GM18498 (cell line): ENCODE measurements at regions not wholly inside any gene's neighbourhood (a gene's known extent, or its start where the extent isn't known, plus 50 kb on each side); places are given as distances from the start of the nearest gene placed in this dataset.

Source experiments
- ATAC-seq: cut with Tn5 transposase; IDR thresholded peaks from one replicate; pipeline ENCODE4 v1.9.1; 2021; ENCODE audit warnings: mild to moderate bottlenecking, moderate library complexity; ENCODE audit not compliant: unreplicated experiment

DNA sequence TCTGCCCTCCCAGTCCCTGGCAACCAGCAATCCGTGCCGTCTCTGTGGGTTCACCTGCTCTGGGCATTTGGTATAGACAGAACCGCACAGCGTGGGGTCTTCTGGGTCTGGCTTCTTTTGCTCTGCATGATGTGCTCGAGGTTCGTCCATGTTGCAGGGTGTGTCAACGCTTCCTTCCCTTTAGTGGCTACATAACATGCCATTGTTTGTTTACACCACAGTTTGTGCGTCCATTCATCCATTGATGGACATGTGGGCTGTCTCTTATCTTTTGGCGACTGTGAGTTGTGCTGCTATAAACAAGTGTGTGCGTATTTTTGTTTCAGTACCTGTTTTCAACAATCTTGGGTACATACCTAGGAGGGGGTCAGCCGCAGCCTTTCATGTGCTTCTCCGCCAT lies 149.5 kb upstream of the RPS6KA2 start:
- ATAC-seq = no peak

DNA sequence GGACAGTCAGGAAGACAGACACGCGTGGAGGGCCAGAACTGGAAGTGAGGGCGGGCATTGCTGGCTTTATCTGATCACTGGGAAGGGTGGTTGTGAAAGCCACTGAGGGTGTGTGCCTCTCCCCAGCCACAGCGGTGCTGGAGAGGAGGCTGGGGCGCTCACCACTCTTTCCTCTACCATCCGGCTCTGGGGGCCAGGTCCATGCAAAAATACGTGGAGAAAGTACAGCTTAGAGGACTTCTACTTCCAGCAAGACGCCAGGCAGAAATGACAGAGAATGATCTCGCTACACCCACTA lies 148.8 kb upstream of the RPS6KA2 start:
- no peak for ATAC-seq

DNA sequence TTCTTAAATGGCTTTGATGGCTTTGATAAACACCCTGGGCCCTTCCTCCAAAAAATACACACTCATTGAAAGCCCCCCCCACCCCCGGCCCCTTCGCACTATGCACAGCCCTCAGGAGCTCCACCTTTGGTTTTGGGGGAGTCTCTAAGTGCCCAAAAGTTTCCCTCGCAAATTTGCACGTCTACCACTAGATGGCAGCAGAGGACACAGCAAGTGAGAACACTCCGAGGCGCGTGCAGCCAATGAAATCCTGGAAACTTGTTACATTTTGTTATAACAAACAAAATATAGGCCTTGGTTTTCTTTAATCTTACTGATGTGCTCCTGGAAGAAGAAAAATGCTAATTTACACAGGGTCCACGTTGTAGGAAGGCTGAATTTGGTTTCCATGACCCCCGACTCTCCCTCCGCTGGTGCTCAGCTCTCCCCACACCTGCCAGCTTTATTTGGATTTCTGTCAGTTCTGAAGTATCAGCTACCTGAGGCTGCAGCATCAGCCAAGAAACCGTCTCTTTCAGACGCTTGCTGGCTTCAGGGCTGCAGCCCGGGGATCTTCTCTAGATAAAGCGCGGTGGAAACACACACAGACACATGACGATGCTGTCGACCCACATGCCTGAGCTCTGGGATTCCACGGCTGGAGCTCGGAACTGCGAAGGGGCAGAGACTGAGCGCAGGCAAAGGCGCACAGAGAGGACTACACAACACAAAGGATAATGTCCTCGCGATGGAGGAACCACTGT lies 148.3 kb upstream of the RPS6KA2 start:
- ATAC-seq = peak; percentile 51

DNA sequence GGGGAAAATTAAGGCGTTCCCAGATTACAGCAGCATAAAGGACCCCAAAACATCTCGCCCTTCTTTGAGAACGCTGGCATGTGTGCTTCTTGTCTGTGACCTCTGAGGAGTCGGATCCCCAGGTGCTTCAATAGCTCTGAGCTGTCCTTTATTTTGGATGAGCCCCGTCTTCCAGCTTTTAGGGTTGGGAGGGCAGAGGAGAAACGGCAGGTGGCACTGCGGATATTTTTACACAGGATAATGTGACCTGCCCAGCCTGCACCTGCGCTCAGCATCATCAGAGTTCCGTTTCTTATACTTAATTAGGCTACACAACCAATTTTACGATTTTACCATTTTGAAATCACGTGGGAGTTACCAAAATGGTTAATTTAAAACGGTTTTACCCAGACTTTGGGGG lies 147.7 kb upstream of the RPS6KA2 start:
- no peak for ATAC-seq

DNA sequence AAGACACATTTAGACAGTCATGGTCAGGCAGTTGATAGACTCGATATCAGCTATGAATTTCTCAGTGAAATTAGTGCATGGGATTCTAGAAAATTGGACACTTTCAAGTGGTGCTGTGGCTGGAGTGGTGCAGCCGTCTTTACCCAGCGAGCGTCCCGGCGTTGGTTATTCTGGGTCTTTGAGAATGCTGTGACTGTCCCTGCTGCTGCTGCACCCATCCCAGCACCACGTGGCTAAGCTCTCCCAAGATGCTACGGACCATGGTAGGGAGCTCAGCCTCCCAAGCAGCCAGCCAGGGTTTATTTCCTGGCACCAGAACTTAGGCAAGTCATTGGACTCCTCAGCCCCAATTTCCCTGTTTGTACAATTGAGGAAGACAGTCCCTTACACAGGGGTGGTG lies 147.2 kb upstream of the RPS6KA2 start:
- no peak for ATAC-seq

DNA sequence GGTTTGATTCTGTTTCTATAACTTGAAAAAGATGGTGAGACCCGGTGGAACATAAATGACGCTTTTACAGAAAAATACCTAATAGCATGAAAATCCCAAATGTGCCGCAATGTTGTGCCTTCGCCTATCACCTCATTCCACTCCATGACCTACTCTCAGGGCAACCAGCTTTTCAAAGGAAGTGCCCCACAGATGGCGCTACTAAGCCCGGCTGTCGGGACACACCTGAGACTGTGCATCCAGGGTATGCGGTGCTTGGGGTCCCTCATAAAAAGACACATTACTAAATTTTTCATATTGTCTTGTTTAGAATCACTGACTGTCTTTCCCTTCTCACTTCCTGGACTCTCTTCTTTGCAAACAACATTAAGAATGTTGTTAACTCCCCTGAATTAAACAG lies 145.5 kb upstream of the RPS6KA2 start:
- no peak for ATAC-seq

DNA sequence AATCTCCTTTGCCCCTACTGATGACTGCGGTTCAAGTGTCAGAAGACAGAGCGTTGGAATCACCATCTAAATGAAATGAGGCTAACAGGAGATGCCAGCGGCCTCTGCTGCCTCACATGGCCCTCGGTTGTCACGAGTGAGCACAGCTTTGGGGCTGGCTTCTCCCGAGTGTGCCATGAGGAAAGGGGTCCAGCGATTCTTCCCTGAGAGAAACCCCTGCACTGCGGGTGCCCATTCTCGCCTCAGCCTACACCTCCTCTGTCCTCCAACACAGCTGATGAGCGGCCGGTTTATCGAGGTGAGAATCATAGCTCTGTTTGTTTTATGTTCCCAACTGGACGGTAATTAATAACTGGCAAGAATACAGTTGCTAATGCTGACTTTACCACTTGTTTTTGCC lies 144.7 kb upstream of the RPS6KA2 start:
- no peak for ATAC-seq

DNA sequence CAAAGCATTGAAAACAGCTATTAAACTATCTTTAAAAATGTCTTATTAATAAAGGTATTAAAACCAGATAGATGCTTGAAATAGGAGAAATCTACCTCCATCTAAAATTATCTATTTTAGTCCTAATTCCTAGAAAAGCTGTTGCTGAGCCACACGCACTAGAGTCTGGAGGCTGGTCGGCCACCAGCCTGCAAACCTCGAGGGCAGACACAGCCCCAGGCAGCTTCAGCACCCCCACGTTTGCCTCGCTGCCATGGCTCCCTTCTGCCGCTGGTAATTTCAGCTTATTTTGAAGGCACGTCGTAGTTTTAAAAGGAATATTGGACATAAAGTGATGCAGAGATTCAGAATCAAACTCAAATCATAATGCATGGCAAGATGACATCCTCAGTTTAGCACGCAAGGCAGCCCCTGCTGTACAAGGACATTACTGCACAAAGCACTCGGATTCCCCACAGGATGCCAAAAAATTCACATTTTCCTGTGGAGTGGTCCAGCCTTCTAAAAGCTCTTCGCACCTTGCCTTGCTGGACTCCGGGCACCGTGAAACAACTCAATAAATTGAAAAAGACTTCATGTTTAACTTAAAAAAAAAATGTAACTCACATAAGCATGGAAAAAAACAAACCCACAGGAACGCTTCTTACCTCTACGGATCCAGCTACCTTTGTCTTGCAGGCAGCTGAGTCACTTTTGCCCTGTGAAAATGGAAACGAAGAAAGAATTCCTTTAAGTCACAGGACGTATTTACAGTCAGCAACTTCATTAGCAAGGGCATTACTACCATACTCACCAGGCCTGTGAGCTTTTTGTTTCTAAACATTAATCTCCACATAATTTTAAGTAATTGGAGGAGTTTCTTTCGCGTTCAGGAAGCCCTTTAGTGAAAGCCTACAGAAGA lies 143.4 kb upstream of the RPS6KA2 start:
- no peak for ATAC-seq

DNA sequence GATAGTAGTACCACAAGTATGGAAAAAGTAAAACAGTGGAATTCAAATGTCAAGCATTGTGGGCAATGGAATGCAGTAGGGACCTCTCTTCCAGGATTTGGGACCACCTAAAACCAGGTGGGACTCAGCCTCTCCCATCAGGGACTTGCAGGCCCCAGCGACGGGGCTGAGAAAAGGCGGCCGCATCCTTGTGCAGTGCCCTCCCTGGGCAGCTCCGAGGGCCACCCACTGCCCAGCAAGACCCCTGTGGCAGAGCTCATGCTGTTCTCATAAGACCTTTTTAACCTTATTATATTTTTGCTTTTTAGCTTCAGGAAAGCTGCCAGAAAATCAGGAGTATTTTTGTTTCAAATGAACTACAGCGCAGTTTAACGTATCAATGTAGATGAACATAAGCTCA lies 142.6 kb upstream of the RPS6KA2 start:
- no peak for ATAC-seq

DNA sequence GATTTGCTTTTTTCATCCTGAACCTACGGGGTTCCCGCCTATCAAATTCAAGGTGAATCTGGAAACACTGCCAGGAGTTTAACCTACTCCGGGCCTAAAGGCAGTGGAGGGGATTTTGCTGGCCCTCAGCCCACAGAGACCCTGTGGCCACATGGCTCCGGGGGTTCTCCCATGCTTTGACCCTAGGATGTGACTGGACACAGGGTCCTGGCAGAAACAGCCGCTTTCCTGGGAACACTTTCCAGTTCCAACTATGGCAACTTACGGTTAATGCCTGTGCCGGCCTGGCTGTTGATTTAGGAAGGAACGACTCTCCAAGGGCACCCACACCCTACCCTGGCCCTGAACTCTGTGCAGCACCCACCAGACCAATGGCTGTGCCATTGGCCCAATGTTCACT lies 141.7 kb upstream of the RPS6KA2 start:
- no peak for ATAC-seq

DNA sequence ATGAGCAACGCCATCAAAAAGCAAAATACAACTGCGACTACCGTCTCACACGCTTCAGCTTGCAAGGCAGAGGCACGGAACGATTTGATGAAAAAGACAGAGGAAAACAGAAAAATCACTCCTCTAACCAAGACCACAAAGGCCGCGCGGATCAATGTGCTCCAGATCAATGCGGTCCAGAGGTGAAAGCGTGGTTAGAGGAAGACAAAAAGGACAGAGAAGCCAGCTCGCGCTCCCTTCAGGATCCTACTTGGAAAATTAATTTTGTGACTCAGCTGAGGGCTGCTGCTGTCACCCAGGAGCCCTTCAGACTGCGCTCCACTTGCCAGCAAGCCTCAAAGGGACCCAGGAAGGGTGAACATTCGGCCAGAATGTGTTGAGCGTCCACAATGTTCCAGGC lies 140.2 kb upstream of the RPS6KA2 start:
- no peak for ATAC-seq

DNA sequence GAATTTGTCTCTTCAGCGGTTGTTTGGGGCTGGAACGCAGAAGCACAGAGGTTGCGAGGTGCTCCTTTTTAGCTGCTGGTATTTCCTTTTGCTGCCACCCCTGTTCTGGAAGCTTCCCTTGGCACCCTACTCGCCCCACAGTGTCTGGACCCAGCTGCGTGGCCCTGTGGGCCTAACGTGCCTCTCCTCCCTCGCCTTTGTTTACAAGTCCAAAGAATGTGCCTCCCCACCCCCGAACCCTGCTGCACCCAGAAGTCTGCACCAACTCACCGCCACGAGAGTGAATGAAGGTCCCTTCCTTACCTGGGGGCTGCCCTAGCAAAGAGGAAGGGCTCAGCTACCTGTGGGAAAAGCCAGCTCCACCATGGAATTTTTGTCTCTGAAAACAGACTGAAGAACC lies 139.7 kb upstream of the RPS6KA2 start:
- no peak for ATAC-seq

DNA sequence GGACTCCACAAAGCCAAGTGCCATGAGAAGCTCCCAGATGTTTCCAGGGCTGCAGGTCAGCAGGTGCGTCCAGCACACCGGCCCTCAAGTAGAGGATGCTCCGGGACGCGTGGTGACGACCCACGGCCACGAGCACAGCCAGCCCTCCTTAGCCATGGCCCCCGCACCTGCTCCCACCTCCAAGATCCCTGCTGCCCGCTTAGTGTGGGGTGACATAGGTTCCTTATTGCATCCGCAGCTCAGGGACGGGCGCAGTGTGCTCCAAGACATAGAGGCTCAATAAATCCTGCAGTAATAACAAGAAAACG lies 138.1 kb upstream of the RPS6KA2 start:
- no peak for ATAC-seq

DNA sequence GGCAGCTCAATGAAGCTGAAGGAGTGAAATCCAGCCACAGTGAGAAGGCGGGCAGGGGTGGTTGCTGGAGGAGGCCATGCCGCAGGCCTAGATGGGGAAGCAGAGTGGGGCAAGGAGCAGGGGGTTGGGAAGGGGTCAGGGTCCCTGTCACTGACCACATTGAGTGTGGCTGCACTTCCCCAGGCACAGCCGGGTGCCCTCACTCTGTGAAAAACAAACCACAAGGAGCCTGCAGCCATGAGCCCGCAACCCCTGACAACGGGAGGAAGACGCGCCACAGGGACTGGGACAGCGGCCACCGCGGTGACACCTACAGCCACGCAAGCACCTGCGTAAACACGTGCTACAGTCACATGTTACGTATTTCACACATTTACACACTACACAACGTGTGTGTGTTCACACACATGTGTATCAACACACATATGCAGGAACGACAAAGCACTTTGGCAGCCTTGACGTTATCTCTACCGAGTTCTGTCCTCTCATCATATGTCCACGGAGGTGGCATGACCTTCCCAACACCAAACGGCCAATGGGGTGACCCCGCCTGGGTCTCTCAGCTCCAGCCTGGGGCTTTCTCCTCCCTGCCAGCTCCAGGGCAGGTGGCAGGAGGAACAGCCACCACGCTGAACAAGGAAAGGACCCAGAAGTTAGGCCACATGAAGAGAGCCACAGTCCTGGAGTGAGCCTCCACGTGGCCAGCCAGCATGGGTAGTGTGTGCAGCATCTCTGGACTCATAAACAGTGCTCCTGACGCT lies 137.6 kb upstream of the RPS6KA2 start:
- no peak for ATAC-seq

DNA sequence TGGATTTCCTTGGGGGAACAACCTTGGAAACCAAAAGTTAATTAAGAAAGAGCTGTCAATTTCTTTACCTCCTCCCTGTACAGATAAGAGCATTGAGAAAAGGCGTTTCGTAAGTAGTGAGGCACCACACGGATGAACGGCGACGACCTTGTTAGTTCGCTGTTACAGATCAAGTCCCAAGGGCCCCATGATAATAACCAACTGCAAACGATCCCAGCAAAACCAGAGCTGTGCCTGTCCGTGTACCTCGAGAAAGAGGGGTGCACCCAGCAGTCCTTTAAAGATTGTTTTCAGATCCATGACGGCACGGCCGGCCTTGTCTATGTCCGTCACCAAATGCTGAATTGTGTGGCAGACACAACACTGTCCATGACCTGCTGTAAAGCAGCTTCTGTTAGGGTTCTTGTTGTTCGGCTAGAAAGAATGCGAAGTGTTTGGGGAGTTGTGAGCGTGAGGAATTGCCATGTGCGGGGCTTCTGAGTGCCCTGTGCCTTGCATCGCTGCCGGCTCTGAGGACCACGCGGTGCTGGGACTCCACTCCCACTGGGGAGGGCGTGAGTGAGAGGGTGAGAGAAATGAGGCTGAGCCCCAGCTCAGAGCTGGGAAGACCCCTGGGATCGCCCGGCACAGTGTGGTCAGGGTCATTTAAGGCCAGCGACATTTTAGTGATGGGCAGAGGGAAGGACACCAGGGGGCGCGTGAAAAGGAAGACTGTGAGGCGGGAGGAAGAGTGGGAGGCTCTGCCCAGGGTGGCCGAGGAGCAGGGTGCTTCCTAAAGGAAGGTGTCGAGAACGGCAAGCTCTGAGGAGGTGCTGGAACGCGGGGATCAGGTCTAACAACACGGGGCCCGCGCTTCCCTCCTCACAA lies 136.8 kb upstream of the RPS6KA2 start:
- ATAC-seq = no peak

DNA sequence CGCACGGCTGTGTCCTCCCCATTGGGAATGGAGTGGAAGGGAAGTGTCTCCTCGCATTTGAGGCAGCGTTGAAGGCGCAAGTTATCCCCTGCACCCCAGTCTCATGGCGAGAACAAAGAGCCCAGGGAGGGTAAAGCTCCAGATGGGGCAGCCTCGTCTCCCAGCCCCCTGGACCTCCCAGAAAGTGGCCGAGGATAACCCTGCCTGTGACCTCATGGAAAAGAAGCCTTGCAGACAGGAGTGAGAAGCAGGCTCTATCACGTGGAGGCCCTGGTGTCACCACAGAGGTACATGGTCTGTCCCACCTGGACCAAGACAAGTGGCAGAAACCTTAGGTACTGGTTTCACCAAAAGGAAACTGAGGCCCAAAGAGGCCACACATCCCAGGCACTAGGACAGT lies 134.8 kb upstream of the RPS6KA2 start:
- ATAC-seq = no peak

DNA sequence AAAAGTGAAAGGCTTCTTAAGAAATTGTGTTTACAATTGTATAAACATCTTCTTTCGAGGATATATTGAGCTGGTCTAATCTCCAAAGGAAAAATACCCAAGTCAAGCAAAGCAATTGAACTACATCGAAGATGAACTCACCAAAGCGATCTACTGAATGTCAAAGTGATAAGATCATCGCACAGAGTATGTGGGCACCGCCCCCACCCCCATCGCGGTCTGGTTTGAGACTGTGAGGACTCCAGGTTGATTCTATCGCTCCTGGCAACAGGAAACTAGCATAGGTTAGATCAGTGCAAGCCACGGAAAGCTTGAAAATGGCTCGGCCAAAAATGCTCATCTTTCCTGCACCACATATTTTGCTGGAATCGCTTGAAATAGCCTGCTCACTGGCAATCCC lies 133.2 kb upstream of the RPS6KA2 start:
- no peak for ATAC-seq

DNA sequence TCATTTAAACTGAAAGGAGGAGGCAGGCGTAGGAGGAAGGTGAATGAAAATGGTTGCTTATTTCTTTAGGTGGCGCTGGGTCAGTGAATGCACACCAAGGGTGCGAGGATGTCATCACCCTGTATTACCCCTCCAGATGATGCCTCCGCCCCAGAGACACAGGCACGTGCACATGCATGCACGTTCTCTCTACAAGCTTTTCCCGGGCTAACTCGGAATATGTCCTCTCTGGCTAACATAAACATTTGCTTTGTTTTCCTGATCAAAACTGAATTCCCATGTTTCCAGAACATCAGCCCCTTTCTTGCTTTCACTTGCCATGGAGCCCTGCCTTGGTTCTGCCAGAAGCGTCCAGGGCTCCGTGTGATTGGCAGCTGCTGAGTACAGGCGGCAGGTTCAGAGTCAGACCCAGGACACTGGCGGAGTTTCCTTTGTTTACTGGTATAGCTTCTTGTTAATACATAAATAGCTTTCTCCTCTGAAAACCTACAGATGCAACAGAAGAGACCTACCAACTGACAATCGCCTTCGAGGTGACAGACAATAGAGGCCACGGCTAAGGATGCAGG lies 131.2 kb upstream of the RPS6KA2 start:
- ATAC-seq = no peak

DNA sequence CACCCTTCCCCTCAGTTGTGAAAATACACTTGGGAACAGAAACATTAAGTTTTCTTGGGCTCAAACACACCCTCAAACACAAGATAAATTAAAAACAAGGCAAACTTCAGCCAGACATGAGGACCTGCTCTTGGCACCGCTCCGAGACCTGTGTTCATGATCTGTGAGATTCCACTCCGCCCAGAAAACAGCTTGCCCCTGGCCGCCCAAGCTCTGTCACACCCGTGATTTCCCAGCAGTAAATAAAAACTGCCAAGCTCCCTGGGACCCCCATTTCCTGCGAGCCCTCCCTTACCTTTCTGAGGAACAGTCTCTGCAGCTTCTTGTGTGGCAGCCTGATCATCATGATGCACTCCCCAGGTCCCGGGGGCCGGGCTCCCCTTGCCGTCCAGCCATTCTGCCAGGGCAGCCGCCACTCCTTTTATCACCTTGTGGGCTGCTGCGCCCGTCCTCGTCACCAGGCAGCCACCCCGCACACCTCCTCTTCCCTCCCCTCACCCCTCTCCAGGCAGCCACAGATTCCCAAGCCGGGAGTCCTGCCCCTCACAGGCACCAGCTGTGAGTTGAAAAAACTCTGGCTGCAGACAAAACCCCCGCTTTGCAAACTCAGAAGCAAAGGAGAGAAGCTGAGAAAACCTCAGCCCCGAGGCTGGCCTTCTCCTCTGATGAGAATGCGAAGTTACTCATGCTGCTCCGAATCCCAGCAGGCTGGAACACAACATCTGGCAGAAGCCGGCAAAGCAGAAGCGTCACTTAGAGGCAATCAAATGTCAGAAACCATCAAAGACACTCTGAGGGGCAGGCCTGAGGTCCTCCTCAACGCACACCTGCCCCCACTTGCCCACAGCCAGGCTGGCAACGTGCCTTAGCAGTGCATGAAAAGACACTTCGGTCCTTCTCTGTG lies 130.4 kb upstream of the RPS6KA2 start:
- no peak for ATAC-seq
